ENCODE measurements at regions not wholly inside any gene's neighbourhood (a gene's known extent, or its start where the extent isn't known, plus 50 kb on each side); places are given as distances from the start of the nearest gene placed in this dataset.

- H3K4me1 ChIP-seq (ENCODE audit: control insufficient read depth, insufficient read depth, low read length), result peaks cover 34% of the 10 kb centered on the region
- peak overlapping the region; percentile 24 for H3K4me3 ChIP-seq (ENCODE audit: low read depth, low read length)
- no peaks in the 10 kb centered on the region for H3K36me3 ChIP-seq (ENCODE audit: control insufficient read depth, insufficient read depth, low read length)
- peak overlapping the region; percentile 75 for H3K9ac ChIP-seq (ENCODE audit: low read depth, low read length)
- H3K9me3 ChIP-seq (ENCODE audit: control insufficient read depth, insufficient read depth, low read length), result no peaks in the 10 kb centered on the region
- H3K27me3 ChIP-seq (ENCODE audit: control insufficient read depth, insufficient read depth, low read length), result no peaks in the 10 kb centered on the region
These were observed 279.8 kb downstream of the BCOR start for GRCh38 chrX:39817754-39818470.

DNA sequence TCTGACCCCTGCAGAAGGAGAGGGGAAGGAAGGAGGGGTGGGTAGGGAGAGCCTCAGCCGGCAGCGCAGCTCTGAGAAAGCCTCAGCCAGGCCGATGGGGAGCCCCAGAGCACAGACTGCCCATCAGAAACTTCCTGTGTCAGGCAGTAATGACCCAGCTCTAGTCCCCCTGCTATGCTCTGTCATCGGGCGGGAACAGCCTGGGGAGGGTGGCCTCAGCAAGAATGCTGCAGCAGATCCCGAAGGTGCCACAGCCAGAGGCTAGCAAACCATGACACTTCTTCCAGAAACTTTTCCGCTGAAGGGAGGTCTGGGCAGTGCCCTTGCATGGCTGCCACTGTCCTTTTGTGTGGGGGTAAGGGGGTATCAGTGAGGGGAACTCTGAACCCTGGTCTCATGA lies 279.0 kb downstream of the BCOR start:
- H3K9ac ChIP-seq (ENCODE audit: low read depth, low read length), result no peak overlapping the region
- H3K27me3 ChIP-seq (ENCODE audit: control insufficient read depth, insufficient read depth, low read length), result no peaks in the 10 kb centered on the region
- no peak overlapping the region for H3K4me3 ChIP-seq (ENCODE audit: low read depth, low read length)
- H3K9me3 ChIP-seq (ENCODE audit: control insufficient read depth, insufficient read depth, low read length), result no peaks in the 10 kb centered on the region
- H3K36me3 ChIP-seq (ENCODE audit: control insufficient read depth, insufficient read depth, low read length), result no peaks in the 10 kb centered on the region
- H3K4me1 ChIP-seq (ENCODE audit: control insufficient read depth, insufficient read depth, low read length), result peaks cover 34% of the 10 kb centered on the region

DNA sequence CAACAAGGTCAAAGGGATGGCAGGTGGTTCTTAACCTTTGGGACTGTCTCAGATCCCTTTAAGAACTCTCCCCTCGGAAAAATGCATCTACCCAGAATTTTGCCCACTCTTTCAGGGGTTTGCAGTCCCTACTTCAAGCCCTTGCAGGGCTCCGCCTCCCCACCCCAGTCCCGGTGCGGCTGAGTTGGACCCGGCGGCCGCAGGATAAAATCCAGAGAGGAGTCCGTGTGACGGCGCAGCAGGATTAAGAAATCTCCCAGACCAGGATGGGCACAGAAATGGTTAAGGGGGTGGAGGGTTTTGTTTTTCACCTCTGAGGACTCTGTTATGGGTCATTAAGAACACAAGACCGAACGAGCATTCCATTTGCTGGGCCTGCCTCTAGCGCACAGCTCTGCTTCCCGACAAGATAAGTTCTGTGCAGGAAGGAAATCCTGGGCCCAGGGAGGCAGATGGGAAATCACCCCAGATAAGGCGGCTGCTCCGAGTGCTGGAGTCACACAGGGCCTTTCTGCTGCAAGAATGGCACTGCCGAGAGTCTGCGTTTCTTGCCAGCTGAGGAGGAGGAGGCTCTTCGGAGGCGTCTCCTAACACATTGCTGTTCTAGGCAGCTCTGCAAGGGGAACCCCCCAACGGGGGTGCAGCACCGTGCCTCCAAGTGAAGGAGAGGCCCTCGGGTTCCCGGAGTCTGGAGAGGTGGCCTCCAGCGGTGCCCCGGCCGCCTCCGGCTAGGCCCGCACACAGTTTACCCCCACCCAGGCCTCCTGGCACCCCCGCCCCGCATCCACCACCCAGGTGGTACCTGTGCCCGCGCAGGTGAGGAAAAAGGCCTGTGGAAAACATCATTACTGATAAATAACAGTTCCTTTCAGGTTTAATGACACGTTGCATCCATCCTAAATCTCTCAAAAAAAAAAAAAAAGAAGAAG lies 277.6 kb downstream of the BCOR start:
- Histone ChIP-seq H3K9ac (ENCODE audit: low read depth, low read length) (peak overlapping the region; percentile 48), H3K27me3 (ENCODE audit: control insufficient read depth, insufficient read depth, low read length) (peaks cover 3% of the 10 kb centered on the region), H3K4me3 (ENCODE audit: low read depth, low read length) (peak overlapping the region; percentile 45), H3K36me3 (ENCODE audit: control insufficient read depth, insufficient read depth, low read length) (no peaks in the 10 kb centered on the region), H3K4me1 (ENCODE audit: control insufficient read depth, insufficient read depth, low read length) (peaks cover 36% of the 10 kb centered on the region), H3K9me3 (ENCODE audit: control insufficient read depth, insufficient read depth, low read length) (no peaks in the 10 kb centered on the region)

DNA sequence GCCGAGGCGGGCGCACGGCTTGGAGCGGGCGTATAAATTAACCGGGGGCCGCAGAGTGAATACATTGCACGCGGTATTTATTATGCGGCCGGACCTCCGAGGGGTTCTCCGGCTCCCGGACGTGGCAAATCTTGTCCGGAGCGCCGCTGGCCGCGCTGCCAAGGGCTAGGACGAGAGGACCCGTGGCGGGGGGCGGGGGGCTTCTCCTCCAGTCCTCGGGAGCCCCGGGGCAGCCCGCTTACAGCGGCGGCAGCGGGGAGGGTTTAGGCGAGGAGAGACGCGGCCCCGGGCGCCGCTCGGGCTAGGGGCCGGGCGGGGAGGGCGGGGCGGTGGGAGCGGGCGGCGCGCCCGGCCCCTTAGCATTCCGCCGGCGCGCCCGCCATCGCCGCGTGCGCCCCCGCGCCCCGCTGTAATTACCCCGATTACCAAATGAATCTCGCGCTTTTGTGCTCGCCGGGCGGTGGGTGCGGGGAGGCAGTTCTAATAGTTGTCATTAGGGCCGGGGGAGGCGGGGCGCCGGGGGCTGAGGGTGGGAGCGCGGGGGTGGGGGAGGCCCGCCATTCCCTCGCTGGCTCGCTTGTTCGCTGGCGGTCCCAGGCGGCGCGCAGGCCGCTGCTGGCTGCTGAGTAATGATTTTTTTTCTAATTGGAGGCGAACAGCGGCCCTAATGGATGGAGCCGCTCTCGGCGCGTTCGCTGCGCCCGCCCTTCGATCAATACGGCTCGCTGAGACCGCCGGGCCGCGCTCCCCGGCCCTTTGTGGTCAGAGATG lies 276.6 kb downstream of the BCOR start:
- Histone ChIP-seq H3K9me3 (ENCODE audit: control insufficient read depth, insufficient read depth, low read length) (no peaks in the 10 kb centered on the region), H3K4me3 (ENCODE audit: low read depth, low read length) (peak overlapping the region; percentile 45), H3K9ac (ENCODE audit: low read depth, low read length) (no peak overlapping the region)

DNA sequence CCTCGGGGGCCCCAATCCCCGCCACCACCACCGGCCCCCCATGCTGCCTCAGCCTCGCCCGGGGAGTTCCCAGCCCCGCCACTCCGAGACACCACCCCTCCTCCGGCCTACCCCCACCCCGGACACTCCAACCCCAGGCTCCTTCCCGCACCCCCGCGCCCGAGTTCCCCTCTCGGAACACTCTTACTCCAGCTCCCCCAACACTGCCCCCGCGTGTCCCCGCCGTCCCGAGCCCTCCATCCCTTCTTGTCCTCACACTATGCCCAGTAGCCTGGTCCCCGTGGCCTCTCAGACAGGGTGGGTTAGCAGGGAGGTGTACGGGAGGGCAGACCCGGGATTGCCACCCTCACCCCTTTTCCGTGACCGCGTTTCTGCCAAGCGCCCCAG lies 276.1 kb downstream of the BCOR start:
- Histone ChIP-seq H3K4me1 (ENCODE audit: control insufficient read depth, insufficient read depth, low read length) (peaks cover 25% of the 10 kb centered on the region), H3K27me3 (ENCODE audit: control insufficient read depth, insufficient read depth, low read length) (peaks cover 3% of the 10 kb centered on the region), H3K36me3 (ENCODE audit: control insufficient read depth, insufficient read depth, low read length) (no peaks in the 10 kb centered on the region), H3K9ac (ENCODE audit: low read depth, low read length) (peak overlapping the region; percentile 77), H3K9me3 (ENCODE audit: control insufficient read depth, insufficient read depth, low read length) (no peaks in the 10 kb centered on the region), H3K4me3 (ENCODE audit: low read depth, low read length) (peak overlapping the region; percentile 44)

More for the DNA sequence above, 276.6 kb downstream of the BCOR start:
- H3K36me3 ChIP-seq (ENCODE audit: control insufficient read depth, insufficient read depth, low read length), result no peaks in the 10 kb centered on the region
- H3K27me3 ChIP-seq (ENCODE audit: control insufficient read depth, insufficient read depth, low read length), result peaks cover 3% of the 10 kb centered on the region
- H3K4me1 ChIP-seq (ENCODE audit: control insufficient read depth, insufficient read depth, low read length), result peaks cover 30% of the 10 kb centered on the region

DNA sequence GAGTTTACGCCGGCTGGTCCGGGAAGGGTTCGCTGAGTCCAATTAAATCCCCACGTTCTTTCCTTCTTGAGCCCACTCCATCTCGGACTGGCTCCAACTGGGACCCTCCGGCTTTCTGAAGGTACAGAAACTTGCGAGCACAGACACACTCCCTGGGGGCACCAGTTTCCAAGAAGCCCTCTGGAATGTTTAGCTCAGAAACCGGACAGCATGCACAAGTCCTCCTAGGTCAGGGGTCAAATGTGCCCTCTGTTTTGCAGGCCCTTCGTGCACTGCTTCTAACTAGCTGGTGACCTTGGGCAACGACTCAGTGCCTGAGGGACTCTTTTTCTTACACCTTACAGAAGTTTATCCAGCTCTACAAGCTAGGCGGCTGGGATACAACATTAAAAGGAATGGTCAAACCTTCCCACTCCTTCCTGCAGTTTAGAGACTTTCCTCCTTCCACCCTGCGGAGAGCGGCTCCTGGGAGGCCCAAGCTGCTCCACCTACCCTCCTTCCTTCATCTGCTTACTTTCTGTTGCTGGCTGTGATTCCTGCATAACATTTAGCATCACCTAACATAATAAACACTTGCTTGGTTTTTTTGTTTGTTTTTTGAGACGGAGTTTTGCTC lies 275.5 kb downstream of the BCOR start:
- Histone ChIP-seq H3K4me1 (ENCODE audit: control insufficient read depth, insufficient read depth, low read length) (peaks cover 24% of the 10 kb centered on the region), H3K9ac (ENCODE audit: low read depth, low read length) (peak overlapping the region; percentile 77), H3K4me3 (ENCODE audit: low read depth, low read length) (peak overlapping the region; percentile 44), H3K36me3 (ENCODE audit: control insufficient read depth, insufficient read depth, low read length) (no peaks in the 10 kb centered on the region), H3K9me3 (ENCODE audit: control insufficient read depth, insufficient read depth, low read length) (no peaks in the 10 kb centered on the region), H3K27me3 (ENCODE audit: control insufficient read depth, insufficient read depth, low read length) (peaks cover 3% of the 10 kb centered on the region)

- Histone ChIP-seq H3K9ac (ENCODE audit: low read depth, low read length) (no peak overlapping the region), H3K36me3 (ENCODE audit: control insufficient read depth, insufficient read depth, low read length) (no peaks in the 10 kb centered on the region), H3K27me3 (ENCODE audit: control insufficient read depth, insufficient read depth, low read length) (peaks cover 3% of the 10 kb centered on the region), H3K4me3 (ENCODE audit: low read depth, low read length) (no peak overlapping the region), H3K4me1 (ENCODE audit: control insufficient read depth, insufficient read depth, low read length) (peaks cover 13% of the 10 kb centered on the region), H3K9me3 (ENCODE audit: control insufficient read depth, insufficient read depth, low read length) (no peaks in the 10 kb centered on the region)
These were observed 274.3 kb downstream of the BCOR start for GRCh38 chrX:39823424-39823823.

GRCh38 chrX:39823854-39824253 lies 273.9 kb downstream of the BCOR start:
- no peaks in the 10 kb centered on the region for H3K9me3 ChIP-seq (ENCODE audit: control insufficient read depth, insufficient read depth, low read length)
- no peaks in the 10 kb centered on the region for H3K36me3 ChIP-seq (ENCODE audit: control insufficient read depth, insufficient read depth, low read length)
- H3K27me3 ChIP-seq (ENCODE audit: control insufficient read depth, insufficient read depth, low read length), result peaks cover 3% of the 10 kb centered on the region
- no peak overlapping the region for H3K4me3 ChIP-seq (ENCODE audit: low read depth, low read length)
- no peak overlapping the region for H3K9ac ChIP-seq (ENCODE audit: low read depth, low read length)
- H3K4me1 ChIP-seq (ENCODE audit: control insufficient read depth, insufficient read depth, low read length), result peaks cover 13% of the 10 kb centered on the region

GRCh38 chrX:39826813-39827543 lies 270.8 kb downstream of the BCOR start:
- Histone ChIP-seq H3K9me3 (ENCODE audit: control insufficient read depth, insufficient read depth, low read length) (no peaks in the 10 kb centered on the region), H3K4me3 (ENCODE audit: low read depth, low read length) (no peak overlapping the region), H3K9ac (ENCODE audit: low read depth, low read length) (no peak overlapping the region), H3K36me3 (ENCODE audit: control insufficient read depth, insufficient read depth, low read length) (no peaks in the 10 kb centered on the region), H3K27me3 (ENCODE audit: control insufficient read depth, insufficient read depth, low read length) (peaks cover 3% of the 10 kb centered on the region), H3K4me1 (ENCODE audit: control insufficient read depth, insufficient read depth, low read length) (peaks cover 7% of the 10 kb centered on the region)

DNA sequence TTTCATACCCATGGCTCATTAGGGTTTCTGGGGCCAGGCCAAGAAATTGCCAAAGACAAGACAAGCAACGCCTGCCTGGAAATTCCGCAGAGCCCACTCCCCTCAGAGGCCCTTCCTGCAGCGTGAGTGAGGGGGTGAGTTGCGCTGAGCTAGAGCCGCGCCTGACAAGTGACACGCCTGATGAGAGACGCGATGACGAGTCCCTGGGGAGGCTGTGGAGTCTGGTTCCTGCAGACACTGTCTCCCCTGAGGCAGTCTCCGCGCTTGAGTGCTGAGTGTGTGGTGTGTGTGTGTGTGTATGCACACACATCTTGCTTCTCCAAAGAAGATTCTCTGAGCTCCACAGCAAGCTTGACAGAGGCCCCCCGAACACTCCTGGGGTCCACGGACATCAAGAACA lies 269.8 kb downstream of the BCOR start:
- peaks cover 4% of the 10 kb centered on the region for H3K4me1 ChIP-seq (ENCODE audit: control insufficient read depth, insufficient read depth, low read length)
- no peaks in the 10 kb centered on the region for H3K9me3 ChIP-seq (ENCODE audit: control insufficient read depth, insufficient read depth, low read length)
- H3K27me3 ChIP-seq (ENCODE audit: control insufficient read depth, insufficient read depth, low read length), result peaks cover 3% of the 10 kb centered on the region
- no peaks in the 10 kb centered on the region for H3K36me3 ChIP-seq (ENCODE audit: control insufficient read depth, insufficient read depth, low read length)
- no peak overlapping the region for H3K4me3 ChIP-seq (ENCODE audit: low read depth, low read length)
- H3K9ac ChIP-seq (ENCODE audit: low read depth, low read length), result no peak overlapping the region

- H3K36me3 ChIP-seq (ENCODE audit: control insufficient read depth, insufficient read depth, low read length), result no peaks in the 10 kb centered on the region
- H3K9me3 ChIP-seq (ENCODE audit: control insufficient read depth, insufficient read depth, low read length), result no peaks in the 10 kb centered on the region
- H3K4me1 ChIP-seq (ENCODE audit: control insufficient read depth, insufficient read depth, low read length), result peaks cover 4% of the 10 kb centered on the region
- H3K9ac ChIP-seq (ENCODE audit: low read depth, low read length), result no peak overlapping the region
- no peak overlapping the region for H3K4me3 ChIP-seq (ENCODE audit: low read depth, low read length)
- peaks cover 3% of the 10 kb centered on the region for H3K27me3 ChIP-seq (ENCODE audit: control insufficient read depth, insufficient read depth, low read length)
These were observed 268.8 kb downstream of the BCOR start for GRCh38 chrX:39828971-39829370.
